Adrenal gland (tissue), 5 donors: ENCODE measurements at regions not wholly inside any gene's neighbourhood (a gene's known extent, or its start where the extent isn't known, plus 50 kb on each side); places are given as distances from the start of the nearest gene placed in this dataset.

Experiments
- CTCF ChIP-seq, 6 experiments: fragments of 450-650 bp in 4 of 6; fragments of 200-600 bp in 2 of 6; sonication (generic) in 1 of 6; IDR thresholded peaks; 1 replicate in 5 of 6; 2 replicates in 1 of 6; pipeline versions ENCODE4 v1.5.1 to v1.8.0; 2016 to 2021; ENCODE audit warnings: antibody characterized with exemption in 6 of 6, mild to moderate bottlenecking in 2 of 6, moderate library complexity in 1 of 6
- POLR2A ChIP-seq, 2 donors: fragments of 450-650 bp; IDR thresholded peaks; one replicate each; pipeline ENCODE4 v1.6.1; 2017; ENCODE audit warnings: antibody characterized with exemption in 2 of 2, mild to moderate bottlenecking in 2 of 2, moderate library complexity in 1 of 2
- donor health status: DM: no; HTN: no; CAD: no.

- TF ChIP-seq CTCF (IDR thresholded peaks at IDR 0.05) (no peak), POLR2A (IDR thresholded peaks at IDR 0.05) (no peak)
Measured at GRCh38 chr1:104467590-104467989, 717.9 kb downstream of the AMY1C start.
